Esophagus squamous epithelium (tissue), 4 donors: ENCODE measurements at regions not wholly inside any gene's neighbourhood (a gene's known extent, or its start where the extent isn't known, plus 50 kb on each side); places are given as distances from the start of the nearest gene placed in this dataset.

ENCODE experiments used
- POLR2A ChIP-seq, 4 donors: fragments of 450-650 bp; IDR thresholded peaks; one replicate each; pipeline ENCODE4 v1.6.1; 2017; ENCODE audit warnings: antibody characterized with exemption in 4 of 4, mild to moderate bottlenecking in 4 of 4, moderate library complexity in 3 of 4
- TF ChIP-seq, protein P1 (sequence below), 6 experiments: fragments of 450-650 bp in 4 of 6; fragments of 200-600 bp in 2 of 6; sonication (generic) in 2 of 6; IDR thresholded peaks; one replicate each; pipeline ENCODE4 v1.5.1; 2016 to 2019; ENCODE audit warnings: antibody characterized with exemption in 6 of 6, mild to moderate bottlenecking in 4 of 6, moderate library complexity in 4 of 6

DNA sequence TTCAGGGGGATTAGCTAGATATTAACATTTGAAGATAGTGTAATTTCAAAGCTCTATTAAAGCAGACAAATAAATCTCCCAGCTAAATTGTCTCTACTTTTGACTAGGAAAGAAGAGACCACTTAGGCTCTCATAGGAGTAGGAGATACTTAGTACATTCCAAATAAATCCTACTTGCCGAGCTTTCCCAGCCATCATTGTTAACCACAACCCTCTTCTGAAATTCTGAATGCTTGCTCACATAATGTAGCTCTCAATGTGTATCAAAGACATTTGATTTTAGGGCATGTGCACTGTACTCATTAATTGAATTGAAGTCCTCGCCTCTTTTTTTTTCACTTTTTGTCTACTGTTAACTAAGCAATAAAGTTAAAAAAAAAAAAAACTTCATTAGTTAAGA lies 598.2 kb upstream of the ADAMTS9 start:
- TF ChIP-seq, protein P1, sequence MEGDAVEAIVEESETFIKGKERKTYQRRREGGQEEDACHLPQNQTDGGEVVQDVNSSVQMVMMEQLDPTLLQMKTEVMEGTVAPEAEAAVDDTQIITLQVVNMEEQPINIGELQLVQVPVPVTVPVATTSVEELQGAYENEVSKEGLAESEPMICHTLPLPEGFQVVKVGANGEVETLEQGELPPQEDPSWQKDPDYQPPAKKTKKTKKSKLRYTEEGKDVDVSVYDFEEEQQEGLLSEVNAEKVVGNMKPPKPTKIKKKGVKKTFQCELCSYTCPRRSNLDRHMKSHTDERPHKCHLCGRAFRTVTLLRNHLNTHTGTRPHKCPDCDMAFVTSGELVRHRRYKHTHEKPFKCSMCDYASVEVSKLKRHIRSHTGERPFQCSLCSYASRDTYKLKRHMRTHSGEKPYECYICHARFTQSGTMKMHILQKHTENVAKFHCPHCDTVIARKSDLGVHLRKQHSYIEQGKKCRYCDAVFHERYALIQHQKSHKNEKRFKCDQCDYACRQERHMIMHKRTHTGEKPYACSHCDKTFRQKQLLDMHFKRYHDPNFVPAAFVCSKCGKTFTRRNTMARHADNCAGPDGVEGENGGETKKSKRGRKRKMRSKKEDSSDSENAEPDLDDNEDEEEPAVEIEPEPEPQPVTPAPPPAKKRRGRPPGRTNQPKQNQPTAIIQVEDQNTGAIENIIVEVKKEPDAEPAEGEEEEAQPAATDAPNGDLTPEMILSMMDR (IDR thresholded peaks at IDR 0.05), result no peak
- no peak for TF ChIP-seq POLR2A (IDR thresholded peaks at IDR 0.05)
